NT2/D1 (cell line): ENCODE measurements at regions not wholly inside any gene's neighbourhood (a gene's known extent, or its start where the extent isn't known, plus 50 kb on each side); places are given as distances from the start of the nearest gene placed in this dataset.
"Not testable (repeated sequence)": the region's sequence is repeated elsewhere in the genome, so short reads cannot be mapped to it uniquely, and the experiment has no call there.

Source experiments
- DNase-seq: peaks from one replicate; pipeline ENCODE4 v3.0.0-alpha.2; 2011; ENCODE audit warnings: low read depth, low spot score
- H3K27me3 ChIP-seq: 2 replicates; pipeline ENCODE4 v1.6.0; 2011; ENCODE audit warnings: mild to moderate bottlenecking; ENCODE audit not compliant: insufficient read length, insufficient read depth
- H3K36me3 ChIP-seq: 2 replicates; pipeline ENCODE4 v1.6.1; 2011; ENCODE audit warnings: mild to moderate bottlenecking, low read length, mixed read lengths; ENCODE audit not compliant: insufficient read depth, insufficient read length
- H3K4me1 ChIP-seq: 2 replicates; pipeline ENCODE4 v1.5.1; 2011; ENCODE audit not compliant: insufficient read depth, insufficient read length
- H3K4me3 ChIP-seq: 2 replicates; pipeline ENCODE4 v1.5.1; 2011; ENCODE audit warnings: low read depth; ENCODE audit not compliant: insufficient read length
- H3K9ac ChIP-seq: 2 replicates; pipeline ENCODE4 v1.6.0; 2011; ENCODE audit warnings: low read depth; ENCODE audit not compliant: insufficient read length
- H3K9me3 ChIP-seq: 2 replicates; pipeline ENCODE4 v1.5.1; 2011; ENCODE audit warnings: mild to moderate bottlenecking, low read length; ENCODE audit not compliant: insufficient read depth
- SUZ12 ChIP-seq: IDR thresholded peaks from 2 replicates; pipeline ENCODE4 v1.6.1; 2011; ENCODE audit not compliant: insufficient read length, insufficient read depth; ENCODE audit errors: extremely low read depth
- YY1 ChIP-seq: IDR thresholded peaks from 2 replicates; pipeline ENCODE4 v1.6.1; 2011; ENCODE audit not compliant: insufficient read length, insufficient read depth
- ZNF274 ChIP-seq: IDR thresholded peaks from 2 replicates; pipeline ENCODE4 v1.6.1; 2011; ENCODE audit warnings: mild to moderate bottlenecking, low read depth, low read length

DNA sequence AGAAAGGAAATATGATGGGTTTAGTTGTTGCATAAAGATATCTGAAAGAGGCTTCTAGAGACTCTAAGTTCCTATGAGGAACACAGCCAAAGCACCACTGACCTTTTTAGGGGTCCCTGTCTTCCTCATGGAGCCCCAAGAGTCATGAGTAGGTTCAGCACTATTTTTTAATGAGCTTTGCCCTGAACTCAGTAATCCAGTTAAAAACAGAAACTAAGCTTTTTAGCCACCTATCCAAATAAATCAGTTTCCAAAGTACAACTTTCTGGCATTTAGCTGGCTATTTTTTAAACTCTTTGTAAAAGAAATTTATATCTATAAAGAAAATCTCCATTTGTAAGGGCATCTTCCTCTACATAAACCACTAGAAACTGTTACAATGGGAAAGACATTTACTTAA, 241.8 kb upstream of the UBASH3B start:
- TF ChIP-seq YY1 (no peak), ZNF274 (no peak), SUZ12 (no peak)
- Histone ChIP-seq H3K4me3 (no peak overlapping the region), H3K27me3 (no peaks in the 10 kb centered on the region), H3K4me1 (peaks cover 3% of the 10 kb centered on the region), H3K36me3 (no peaks in the 10 kb centered on the region), H3K9me3 (peaks cover 16% of the 10 kb centered on the region), H3K9ac (no peak overlapping the region)
- DNase-seq: no peak

DNA sequence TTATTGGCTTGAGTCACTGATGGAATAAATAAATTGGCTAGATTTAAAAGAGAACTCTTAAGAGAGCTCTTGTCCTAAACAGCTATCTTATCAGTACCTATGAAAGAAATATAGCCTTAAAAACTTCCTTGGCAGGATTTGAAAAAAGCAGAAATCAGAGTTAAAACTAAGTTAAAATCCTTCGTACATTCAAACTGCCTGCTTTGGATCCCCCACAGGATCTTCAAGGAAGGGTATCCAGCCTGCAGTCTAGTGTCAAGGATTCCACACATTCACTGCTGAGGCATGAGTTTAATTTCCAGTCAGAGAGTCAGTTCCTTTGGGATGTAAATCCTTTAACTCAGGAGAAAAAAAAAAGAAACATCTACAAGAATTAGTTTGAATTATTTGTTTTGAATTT, 242.9 kb upstream of the UBASH3B start:
- no peak overlapping the region for H3K9ac ChIP-seq
- no peak for DNase-seq
- TF ChIP-seq ZNF274 (no peak), YY1 (no peak), SUZ12 (no peak)
- H3K4me3 ChIP-seq: no peak overlapping the region
- no peaks in the 10 kb centered on the region for H3K36me3 ChIP-seq
- H3K4me1 ChIP-seq: peaks cover 3% of the 10 kb centered on the region
- H3K27me3 ChIP-seq: no peaks in the 10 kb centered on the region
- peaks cover 16% of the 10 kb centered on the region for H3K9me3 ChIP-seq

DNA sequence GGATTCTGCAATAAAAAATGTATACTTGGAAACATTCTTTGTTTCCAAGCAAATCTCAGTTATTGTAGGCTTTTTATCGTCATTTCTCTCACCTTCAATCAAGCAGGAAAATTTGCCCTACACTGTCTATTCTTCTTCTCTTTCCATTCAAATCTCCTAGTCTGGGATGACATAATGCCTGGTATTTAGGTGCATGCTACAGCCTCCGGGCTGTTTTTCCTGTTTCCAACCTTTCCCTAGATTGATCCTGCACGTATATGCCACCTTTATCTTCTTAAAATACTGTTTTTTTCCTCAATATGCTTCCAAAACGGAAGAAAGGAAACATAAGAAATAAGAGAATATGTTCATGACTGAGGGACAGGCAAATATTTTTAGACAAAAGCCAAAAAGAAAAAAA, 249.1 kb upstream of the UBASH3B start:
- TF ChIP-seq SUZ12: no peak
- TF ChIP-seq YY1: no peak
- no peak for TF ChIP-seq ZNF274
- Histone ChIP-seq H3K4me3 (no peak overlapping the region), H3K36me3 (no peaks in the 10 kb centered on the region), H3K9ac (no peak overlapping the region), H3K27me3 (no peaks in the 10 kb centered on the region), H3K9me3 (no peaks in the 10 kb centered on the region), H3K4me1 (peaks cover 3% of the 10 kb centered on the region)
- no peak for DNase-seq

- Histone ChIP-seq H3K27me3 (no peaks in the 10 kb centered on the region), H3K36me3 (no peaks in the 10 kb centered on the region), H3K4me3 (no peak overlapping the region), H3K9ac (no peak overlapping the region), H3K9me3 (no peaks in the 10 kb centered on the region), H3K4me1 (peaks cover 3% of the 10 kb centered on the region)
- DNase-seq: no peak
- no peak for TF ChIP-seq ZNF274
- no peak for TF ChIP-seq YY1
- no peak for TF ChIP-seq SUZ12
These were observed 249.8 kb upstream of the UBASH3B start for GRCh38 chr11:122405547-122406341.

DNA sequence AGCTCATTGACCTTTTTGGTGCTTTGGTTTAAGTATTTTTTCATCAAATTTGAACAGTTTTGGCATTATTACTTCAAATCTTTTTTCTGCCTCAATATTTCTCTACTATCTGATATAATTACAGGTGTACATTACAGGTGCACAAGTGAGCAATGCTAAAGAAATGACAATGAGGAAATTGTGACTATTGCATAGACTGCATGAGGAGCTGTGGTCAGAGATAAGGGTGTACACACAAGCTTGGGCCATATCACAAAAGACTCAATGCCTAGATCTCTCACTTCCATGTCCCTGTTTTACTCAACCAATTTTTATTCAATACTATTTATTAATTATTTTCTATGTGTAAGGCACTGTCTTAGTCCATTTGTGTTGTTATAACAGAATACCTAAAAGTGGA, 251.0 kb upstream of the UBASH3B start:
- H3K4me3 ChIP-seq: no peak overlapping the region
- no peak for DNase-seq
- no peaks in the 10 kb centered on the region for H3K27me3 ChIP-seq
- no peaks in the 10 kb centered on the region for H3K9me3 ChIP-seq
- H3K4me1 ChIP-seq: no peaks in the 10 kb centered on the region
- no peak for TF ChIP-seq YY1
- TF ChIP-seq ZNF274: no peak
- no peak for TF ChIP-seq SUZ12
- H3K9ac ChIP-seq: no peak overlapping the region
- no peaks in the 10 kb centered on the region for H3K36me3 ChIP-seq

DNA sequence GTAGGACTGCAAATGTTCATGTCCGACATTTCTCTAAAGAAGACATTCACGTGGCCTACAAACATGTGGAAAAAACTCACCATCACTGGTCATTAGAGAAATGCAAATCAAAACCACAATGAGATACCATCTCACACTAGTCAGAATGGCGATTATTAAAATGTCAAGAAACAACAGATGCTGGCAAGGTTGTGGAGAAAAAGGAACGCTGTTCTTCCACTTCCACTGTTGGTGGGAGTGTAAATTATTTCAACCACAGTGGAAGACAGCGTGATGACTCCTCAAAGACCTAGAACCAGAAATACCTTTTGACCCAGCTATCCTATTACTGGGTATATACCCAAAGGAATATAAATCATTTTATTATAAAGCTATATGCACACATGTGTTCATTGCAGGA, 253.9 kb upstream of the UBASH3B start:
- H3K9me3 ChIP-seq, H3K36me3 ChIP-seq, H3K4me3 ChIP-seq, H3K4me1 ChIP-seq, DNase-seq, H3K9ac ChIP-seq, H3K27me3 ChIP-seq: not testable (repeated sequence)

DNA sequence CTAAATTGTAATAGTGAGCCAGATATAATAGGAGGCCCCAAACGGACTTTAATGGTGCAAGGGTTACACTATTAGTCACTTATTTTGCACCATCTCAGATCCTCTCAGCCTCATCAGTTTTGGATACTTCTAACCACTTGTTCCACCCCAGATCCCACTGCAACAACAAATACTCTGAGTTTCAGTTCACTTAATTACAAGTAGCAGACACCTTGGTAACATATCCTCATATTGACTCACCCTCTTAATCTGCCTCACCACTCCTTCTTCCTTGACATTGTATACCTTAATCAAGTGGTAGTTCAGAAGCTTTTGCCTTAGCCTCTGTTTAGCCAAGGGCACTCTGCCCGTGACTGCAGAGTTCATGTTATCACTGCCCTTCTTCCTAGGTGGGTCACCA, 256.1 kb upstream of the UBASH3B start:
- Histone ChIP-seq H3K4me3 (no peak overlapping the region), H3K27me3 (no peaks in the 10 kb centered on the region), H3K9ac (no peak overlapping the region), H3K36me3 (no peaks in the 10 kb centered on the region), H3K9me3 (no peaks in the 10 kb centered on the region), H3K4me1 (no peaks in the 10 kb centered on the region)
- DNase-seq: no peak
- TF ChIP-seq YY1: no peak
- TF ChIP-seq SUZ12: no peak
- no peak for TF ChIP-seq ZNF274

- Histone ChIP-seq H3K36me3 (no peaks in the 10 kb centered on the region), H3K9ac (no peak overlapping the region), H3K9me3 (no peaks in the 10 kb centered on the region), H3K4me1 (no peaks in the 10 kb centered on the region), H3K4me3 (no peak overlapping the region), H3K27me3 (no peaks in the 10 kb centered on the region)
- TF ChIP-seq ZNF274: no peak
- no peak for TF ChIP-seq SUZ12
- no peak for TF ChIP-seq YY1
- no peak for DNase-seq
These were observed 256.7 kb upstream of the UBASH3B start for GRCh38 chr11:122398851-122399250.
